Transverse colon (tissue), 3 donors: ENCODE measurements at regions not wholly inside any gene's neighbourhood (a gene's known extent, or its start where the extent isn't known, plus 50 kb on each side); places are given as distances from the start of the nearest gene placed in this dataset.

Experiments
- POLR2A ChIP-seq: fragments of 450-650 bp; IDR thresholded peaks from one replicate; pipeline ENCODE4 v1.6.1; 2016; ENCODE audit warnings: antibody characterized with exemption, mild to moderate bottlenecking, moderate library complexity
- TF ChIP-seq, protein P1 (sequence below), 5 experiments: fragments of 200-600 bp in 3 of 5; fragments of 450-650 bp in 2 of 5; sonication (generic) in 3 of 5; IDR thresholded peaks; 1 replicate in 2 of 5; 2 replicates in 3 of 5; pipeline ENCODE4 v1.5.1; 2016 to 2017; ENCODE audit warnings: antibody characterized with exemption in 5 of 5, inconsistent platforms in 3 of 5, mild to moderate bottlenecking in 2 of 5, moderate library complexity in 1 of 5

DNA sequence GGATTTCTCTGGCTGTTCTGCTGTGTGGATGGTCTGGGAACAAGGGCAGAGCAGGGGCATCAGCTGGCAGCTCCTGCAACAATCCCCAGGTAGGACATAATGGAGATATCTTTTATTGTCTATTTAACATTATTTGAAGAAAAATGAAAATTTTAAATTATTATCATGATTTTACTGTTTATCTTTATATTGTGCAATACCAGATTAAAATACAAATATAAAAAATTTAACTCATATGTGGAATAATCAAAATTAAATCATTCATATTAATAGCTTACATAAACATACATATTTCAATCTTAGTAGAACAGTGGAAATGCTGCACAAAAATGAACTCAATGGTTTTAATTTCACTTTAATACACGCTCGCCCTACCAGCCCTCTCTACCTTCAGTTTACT is 70.6 kb upstream of the FAM110C start:
- TF ChIP-seq, protein P1, sequence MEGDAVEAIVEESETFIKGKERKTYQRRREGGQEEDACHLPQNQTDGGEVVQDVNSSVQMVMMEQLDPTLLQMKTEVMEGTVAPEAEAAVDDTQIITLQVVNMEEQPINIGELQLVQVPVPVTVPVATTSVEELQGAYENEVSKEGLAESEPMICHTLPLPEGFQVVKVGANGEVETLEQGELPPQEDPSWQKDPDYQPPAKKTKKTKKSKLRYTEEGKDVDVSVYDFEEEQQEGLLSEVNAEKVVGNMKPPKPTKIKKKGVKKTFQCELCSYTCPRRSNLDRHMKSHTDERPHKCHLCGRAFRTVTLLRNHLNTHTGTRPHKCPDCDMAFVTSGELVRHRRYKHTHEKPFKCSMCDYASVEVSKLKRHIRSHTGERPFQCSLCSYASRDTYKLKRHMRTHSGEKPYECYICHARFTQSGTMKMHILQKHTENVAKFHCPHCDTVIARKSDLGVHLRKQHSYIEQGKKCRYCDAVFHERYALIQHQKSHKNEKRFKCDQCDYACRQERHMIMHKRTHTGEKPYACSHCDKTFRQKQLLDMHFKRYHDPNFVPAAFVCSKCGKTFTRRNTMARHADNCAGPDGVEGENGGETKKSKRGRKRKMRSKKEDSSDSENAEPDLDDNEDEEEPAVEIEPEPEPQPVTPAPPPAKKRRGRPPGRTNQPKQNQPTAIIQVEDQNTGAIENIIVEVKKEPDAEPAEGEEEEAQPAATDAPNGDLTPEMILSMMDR (IDR thresholded peaks at IDR 0.05): no peak
- no peak for TF ChIP-seq POLR2A
